Fibroblast of lung (primary cell): ENCODE measurements at regions not wholly inside any gene's neighbourhood (a gene's known extent, or its start where the extent isn't known, plus 50 kb on each side); places are given as distances from the start of the nearest gene placed in this dataset.

Source experiments
- EZH2 ChIP-seq: IDR thresholded peaks from 2 replicates; pipeline ENCODE4 v1.5.1; 2012; ENCODE audit warnings: low read length, control low read depth, mild to moderate bottlenecking; ENCODE audit errors: missing control alignments
- TF ChIP-seq, protein P1 (sequence below), 2 donors: IDR thresholded peaks in 1 of 2; conservative IDR thresholded peaks in 1 of 2; 1 replicate in 1 of 2; 2 replicates in 1 of 2; pipeline ENCODE4 v1.5.1; 2011 to 2012; ENCODE audit warnings: low read length in 2 of 2, control low read depth in 1 of 2, inconsistent platforms in 1 of 2, low read depth in 1 of 2, mild to moderate bottlenecking in 1 of 2

DNA sequence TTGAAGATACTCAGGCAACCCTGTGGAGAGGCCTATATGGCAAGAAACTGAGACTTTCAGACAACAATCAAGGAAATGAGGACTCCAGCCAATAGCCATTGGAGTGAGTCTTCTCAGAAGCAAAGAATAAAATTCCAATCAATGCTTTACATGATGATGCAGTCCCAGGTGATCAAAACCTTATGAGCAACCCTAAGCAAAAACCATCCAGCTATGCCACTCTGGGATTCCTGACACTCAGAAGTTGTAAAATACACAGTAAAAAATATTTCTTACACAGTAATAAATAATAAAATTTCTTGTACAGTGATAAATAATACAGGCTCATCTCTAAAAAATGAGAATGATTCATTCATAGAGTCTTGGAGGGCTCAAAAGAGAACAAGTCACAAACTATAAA is 150.6 kb downstream of the IL15 start:
- no peak for TF ChIP-seq EZH2
- TF ChIP-seq, protein P1, sequence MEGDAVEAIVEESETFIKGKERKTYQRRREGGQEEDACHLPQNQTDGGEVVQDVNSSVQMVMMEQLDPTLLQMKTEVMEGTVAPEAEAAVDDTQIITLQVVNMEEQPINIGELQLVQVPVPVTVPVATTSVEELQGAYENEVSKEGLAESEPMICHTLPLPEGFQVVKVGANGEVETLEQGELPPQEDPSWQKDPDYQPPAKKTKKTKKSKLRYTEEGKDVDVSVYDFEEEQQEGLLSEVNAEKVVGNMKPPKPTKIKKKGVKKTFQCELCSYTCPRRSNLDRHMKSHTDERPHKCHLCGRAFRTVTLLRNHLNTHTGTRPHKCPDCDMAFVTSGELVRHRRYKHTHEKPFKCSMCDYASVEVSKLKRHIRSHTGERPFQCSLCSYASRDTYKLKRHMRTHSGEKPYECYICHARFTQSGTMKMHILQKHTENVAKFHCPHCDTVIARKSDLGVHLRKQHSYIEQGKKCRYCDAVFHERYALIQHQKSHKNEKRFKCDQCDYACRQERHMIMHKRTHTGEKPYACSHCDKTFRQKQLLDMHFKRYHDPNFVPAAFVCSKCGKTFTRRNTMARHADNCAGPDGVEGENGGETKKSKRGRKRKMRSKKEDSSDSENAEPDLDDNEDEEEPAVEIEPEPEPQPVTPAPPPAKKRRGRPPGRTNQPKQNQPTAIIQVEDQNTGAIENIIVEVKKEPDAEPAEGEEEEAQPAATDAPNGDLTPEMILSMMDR (conservative IDR thresholded peaks at IDR 0.05 in 1 of 2, IDR thresholded peaks at IDR 0.05 in 1 of 2; ENCODE audit: low read depth in 1 of 2, low read length in 2 of 2) = no peak
